ENCODE measurements at regions not wholly inside any gene's neighbourhood (a gene's known extent, or its start where the extent isn't known, plus 50 kb on each side); places are given as distances from the start of the nearest gene placed in this dataset.
A peak's percentile ranks its signal among the peaks of the same experiment; 100 is the strongest.
"Not testable (repeated sequence)": the region's sequence is repeated elsewhere in the genome, so short reads cannot be mapped to it uniquely, and the experiment has no call there.

DNA sequence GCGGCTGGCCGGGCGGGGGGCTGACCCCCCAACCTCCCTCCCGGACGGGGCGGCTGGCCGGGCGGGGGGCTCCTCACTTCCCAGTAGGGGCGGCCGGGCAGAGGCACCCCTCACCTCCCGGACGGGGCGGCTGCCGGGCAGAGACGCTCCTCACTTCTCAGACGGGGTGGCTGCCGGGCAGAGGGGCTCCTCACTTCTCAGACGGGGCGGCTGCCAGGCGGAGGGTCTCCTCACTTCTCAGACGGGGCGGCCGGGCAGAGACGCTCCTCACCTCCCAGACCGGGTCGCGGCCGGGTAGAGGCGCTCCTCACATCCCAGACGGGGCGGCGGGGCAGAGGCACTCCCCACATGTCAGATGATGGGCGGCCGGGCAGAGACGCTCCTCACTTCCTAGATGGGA lies 112.6 kb upstream of the FAM174B start:
- DNase-seq = not testable (repeated sequence)

DNA sequence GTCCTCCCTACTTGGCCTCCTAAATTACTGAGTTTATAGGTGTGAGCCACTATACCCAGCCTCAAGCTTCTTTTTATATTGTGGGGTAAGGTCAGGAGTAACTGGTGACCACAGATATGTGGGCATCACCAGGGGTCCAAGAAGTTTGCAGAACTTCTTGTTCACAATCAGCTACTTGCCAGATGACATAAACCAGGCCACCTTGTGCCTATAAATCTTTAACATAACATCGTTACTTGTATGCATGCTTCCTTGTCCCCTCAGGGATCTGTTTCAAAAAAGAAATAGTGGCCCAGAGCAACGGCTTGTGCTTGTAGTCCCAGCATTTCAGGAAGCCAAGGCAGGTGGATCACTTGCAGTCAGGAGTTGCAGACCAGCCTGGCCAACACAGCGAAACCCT lies 115.1 kb upstream of the FAM174B start:
- no peak for DNase-seq

DNA sequence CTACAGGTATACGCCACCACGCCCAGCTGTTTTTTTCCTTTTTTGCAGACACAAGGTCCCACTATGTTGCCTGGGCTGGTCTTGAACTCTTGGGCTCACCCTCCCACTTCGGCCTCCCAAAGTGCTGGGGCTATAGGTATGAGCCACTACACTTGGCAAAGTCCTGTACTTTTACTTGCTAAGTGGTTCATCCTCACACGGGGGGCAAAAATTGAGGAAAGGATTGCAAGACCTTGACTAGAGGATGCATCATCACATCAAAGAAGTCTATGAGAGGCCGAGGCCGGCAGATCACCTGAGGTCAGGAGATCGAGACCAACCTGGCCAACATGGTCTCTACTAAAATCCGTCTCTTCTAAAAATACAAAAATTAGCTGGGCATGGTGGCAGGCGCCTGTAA lies 116.5 kb upstream of the FAM174B start:
- DNase-seq = no peak

- DNase-seq = no peak
Measured at GRCh38 chr15:92772626-92773244, 117.2 kb upstream of the FAM174B start.

DNA sequence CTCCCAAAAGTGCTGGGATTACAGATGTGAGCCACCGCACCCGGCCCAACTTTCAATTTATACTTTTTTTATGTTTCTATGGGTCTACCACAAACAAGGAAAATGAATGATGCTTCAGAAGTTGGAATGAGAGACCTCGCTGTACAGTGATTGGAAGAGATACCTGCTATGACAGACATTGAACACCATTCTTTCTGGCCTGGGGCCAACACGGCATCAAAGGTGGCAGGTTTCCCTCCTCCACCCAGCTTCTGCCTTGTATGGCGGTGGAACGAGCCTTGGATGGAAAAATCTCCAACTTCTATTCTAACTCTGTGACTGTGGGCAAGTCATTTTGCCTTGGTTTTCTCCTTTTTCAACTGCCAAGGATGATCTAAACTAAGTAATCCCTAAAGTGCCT lies 117.8 kb upstream of the FAM174B start:
- DNase-seq = no peak

DNA sequence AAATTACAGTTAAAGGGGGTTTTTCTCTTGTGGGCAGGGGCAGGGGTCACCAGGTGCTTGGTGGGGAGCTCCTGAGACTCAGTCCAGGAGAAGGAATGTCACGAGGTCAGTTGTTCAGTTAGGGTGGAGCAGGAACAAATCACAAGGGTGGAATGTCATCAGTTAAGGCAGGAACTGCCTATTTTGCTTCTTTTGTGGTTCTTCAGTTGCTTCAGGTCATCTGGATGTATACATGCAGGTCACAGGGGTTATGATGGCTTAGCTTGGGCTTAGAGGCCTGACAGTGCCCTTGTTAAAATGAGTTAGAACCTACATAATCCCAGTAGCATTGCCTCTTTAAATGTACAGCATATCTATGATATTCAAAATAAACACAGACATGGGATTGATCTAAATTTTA lies 120.2 kb upstream of the CHD2 start:
- no peak for DNase-seq

DNA sequence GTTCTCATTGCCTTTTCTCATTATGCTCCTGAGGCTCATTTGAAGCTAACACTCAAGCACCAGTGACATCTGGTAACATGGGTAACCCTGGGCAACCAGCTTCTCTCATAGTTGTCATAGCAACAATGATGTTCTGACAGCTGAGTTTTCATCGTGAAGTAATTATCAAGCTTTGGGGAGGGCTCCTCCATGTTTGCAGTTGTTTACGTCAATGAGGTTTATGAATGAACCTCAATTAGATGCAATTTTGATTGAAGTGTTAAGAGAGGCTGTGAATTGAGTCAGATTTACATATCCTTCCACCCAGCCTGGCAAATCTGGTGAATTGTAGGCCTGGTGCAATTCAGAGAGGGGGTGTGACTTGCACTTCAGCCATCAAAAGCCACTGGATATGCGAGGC lies 119.3 kb upstream of the CHD2 start:
- peak; percentile 68 for DNase-seq

DNA sequence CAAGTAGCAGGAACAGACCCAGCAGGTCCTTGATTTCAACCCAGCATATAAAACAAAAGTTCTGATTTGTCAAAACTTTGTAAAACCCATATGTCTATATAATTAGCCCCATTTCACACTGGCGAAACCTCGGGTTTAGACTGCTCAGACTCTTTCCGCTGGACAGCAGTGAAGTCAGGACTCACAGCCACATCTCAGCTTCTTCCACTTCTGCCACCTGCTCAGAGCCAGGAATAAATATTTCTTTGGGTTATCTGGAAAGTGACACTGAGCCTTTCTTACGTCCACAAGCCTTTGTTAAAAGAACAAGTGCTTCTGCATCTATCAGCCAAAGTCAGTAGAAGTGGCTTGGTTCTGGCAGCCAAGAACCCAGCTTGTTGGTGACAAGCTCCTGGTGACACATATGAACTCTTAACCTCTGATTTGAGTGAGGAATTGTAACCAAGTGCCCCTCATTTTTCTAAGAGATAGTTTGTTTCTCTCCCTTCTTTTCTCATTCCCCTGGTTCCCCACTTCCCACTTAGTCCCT lies 118.1 kb upstream of the CHD2 start:
- DNase-seq = no peak

DNA sequence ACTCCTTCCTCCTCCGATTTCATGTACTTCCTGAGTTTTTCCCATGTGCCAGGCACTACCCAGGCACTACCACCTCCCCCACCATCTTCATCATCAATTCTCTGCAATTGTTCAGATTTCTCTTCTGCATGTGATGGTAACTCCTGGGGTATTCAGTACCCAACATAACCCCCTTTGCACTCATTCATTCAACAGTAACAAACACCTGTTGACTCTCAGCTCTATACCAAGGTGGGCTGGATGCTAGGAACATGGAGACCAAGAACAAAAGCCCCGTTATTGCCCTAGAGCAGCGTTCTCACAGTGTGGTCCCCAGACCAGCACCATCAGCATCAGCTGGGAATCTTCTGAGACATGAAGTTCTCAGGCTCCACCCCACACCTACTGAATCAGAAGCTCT lies 113.0 kb upstream of the CHD2 start:
- DNase-seq = no peak

DNA sequence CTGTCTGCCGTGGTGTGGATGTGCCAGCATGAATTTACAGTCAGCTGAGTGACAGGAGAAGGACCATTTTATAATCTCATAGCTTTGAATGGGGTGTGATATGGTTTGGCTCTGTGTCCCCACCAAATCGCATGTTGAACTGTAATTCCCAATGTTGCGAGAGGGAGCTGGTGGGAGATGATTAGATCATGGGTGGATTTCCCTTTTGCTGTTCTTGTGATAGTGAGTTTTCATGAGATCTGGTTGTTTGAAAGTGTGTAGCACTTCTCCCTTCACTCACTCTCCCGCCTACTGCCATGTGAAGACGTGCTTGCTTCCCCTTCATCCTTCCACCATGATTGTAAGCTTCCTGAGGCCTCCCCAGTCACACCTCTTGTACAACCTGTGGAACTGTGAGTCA lies 111.9 kb upstream of the CHD2 start:
- no peak for DNase-seq

GRCh38 chr15:92788793-92789192 lies 111.3 kb upstream of the CHD2 start:
- not testable (repeated sequence) for DNase-seq

GRCh38 chr15:92796161-92796611 lies 103.9 kb upstream of the CHD2 start:
- DNase-seq = no peak

DNA sequence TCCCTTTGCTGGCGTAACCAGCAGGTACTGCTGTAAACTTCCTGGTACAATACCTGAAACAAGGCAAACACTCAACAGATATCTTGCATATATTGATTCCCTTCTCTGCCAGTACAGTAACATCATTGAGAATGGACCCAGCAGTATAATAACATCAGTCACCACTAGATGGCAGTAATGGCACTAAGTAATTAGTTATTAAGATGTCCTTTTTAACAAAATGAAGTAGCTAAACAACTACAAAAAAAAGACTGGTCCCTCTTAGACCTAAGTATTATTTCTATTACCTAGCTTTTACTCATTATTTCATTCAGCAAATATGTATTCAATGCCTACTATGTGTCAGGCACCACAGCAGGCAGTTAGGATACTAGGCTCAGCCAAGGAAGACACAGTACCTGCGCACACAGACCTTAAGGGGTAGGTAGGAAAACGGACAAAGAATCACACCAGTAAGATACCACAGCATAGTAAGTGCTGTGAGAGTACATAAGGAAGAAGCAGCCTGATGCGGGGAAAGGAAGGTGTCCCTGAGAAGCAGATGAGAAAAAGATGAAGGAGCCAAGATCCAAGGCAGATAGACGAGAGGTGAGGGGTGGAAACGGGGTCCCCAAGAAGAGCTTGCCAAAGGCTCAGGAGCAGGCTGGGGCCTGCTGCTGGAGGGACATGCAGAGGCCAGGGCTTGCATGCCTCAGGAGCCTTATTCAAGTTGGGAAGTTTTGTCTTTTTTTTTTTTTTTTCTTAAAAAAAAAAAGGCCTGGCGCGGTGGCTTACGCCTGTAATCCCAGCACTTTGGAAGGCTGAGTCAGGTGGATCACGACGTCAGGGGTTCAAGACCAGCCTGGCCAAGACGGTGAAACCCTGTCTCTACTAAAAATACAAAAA lies 102.7 kb upstream of the CHD2 start:
- peak; percentile 87 for DNase-seq

DNA sequence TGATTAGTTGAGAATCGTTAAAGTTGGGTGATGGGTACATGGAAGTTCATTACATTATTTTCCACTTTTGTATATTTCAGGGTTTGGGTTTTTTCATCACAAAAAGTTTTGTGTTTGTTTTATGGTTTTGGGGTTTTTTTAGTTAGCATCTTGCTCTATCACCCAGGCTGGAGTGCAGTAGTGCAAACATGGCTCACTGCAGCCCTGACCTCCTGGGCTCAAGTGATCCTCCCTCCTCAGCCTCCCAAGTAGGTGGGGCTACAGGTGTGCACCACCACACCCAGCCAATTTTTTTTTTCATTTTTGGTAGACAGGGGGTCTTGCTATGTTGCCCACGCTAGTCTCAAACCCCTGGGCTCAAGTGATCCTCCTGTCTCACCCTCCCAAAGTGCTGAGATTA lies 100.1 kb upstream of the CHD2 start:
- DNase-seq = no peak

DNA sequence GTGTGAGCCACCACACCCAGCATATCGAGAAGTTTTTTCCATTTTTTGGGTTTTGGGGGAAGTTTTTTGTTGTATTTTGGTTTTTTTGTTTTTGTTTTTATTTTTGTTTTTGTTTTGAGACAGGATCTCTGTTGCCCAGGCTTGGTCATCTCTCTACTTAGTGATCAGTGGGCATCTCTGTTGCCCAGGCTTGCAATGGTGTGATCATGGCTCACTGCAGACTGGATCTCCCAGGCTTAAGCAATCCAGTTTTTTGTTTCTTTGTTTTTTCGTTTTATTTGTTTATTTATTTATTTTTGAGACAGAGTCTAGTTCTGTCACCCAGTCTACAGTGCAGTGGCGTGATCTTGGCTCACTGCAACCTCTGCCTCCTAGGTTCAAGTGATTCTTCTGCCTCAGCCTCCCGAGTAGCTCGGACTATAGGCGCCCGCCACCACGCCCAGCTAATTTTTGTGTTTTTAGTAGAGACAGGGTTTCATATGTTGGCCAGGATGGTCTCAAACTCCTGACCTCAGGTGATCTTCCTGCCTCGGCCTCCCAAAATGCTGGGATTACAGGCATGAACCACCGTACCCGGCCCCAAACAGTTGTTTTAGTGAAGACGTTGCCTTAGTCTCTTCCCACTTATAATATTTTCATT lies 99.6 kb upstream of the CHD2 start:
- DNase-seq = not testable (repeated sequence)

- not testable (repeated sequence) for DNase-seq
Measured at GRCh38 chr15:92801056-92801773, 98.9 kb upstream of the CHD2 start.

GRCh38 chr15:92801774-92802464 lies 98.2 kb upstream of the CHD2 start:
- DNase-seq = no peak

- no peak for DNase-seq
Measured at GRCh38 chr15:92803536-92803851, 96.6 kb upstream of the CHD2 start.

- DNase-seq = no peak
Measured at GRCh38 chr15:92803852-92804609, 96.1 kb upstream of the CHD2 start.

GRCh38 chr15:92804610-92804936 lies 95.6 kb upstream of the CHD2 start:
- DNase-seq = not testable (repeated sequence)

GRCh38 chr15:92805080-92805690 lies 94.9 kb upstream of the CHD2 start:
- DNase-seq = no peak
